Neural progenitor cell (in vitro differentiated cells): ENCODE measurements at regions not wholly inside any gene's neighbourhood (a gene's known extent, or its start where the extent isn't known, plus 50 kb on each side); places are given as distances from the start of the nearest gene placed in this dataset.

Source experiments
- DNase-seq: peaks from one replicate; pipeline ENCODE4 v3.0.0-alpha.2; 2016; ENCODE audit warnings: low spot score
- H2AFZ ChIP-seq: fragments of 200-600 bp; sonication (generic); replicated peaks from 2 replicates; pipeline ENCODE4 v1.6.1; 2016; ENCODE audit warnings: antibody characterized with exemption
- H3F3A ChIP-seq: fragments of 200-600 bp; sonication (generic); 2 replicates; pipeline ENCODE4 v1.6.1; 2016; ENCODE audit warnings: antibody characterized with exemption, low read depth
- H3K27ac ChIP-seq: fragments of 200-600 bp; sonication (generic); 2 replicates; pipeline ENCODE4 v1.5.1; 2016; ENCODE audit warnings: mild to moderate bottlenecking
- H3K27me3 ChIP-seq: fragments of 200-600 bp; sonication (generic); 2 replicates; pipeline ENCODE4 v1.6.1; 2016; ENCODE audit warnings: mild to moderate bottlenecking, moderate library complexity
- H3K36me3 ChIP-seq: fragments of 200-600 bp; sonication (generic); 2 replicates; pipeline ENCODE4 v1.5.1; 2016
- H3K4me1 ChIP-seq: fragments of 200-600 bp; sonication (generic); 2 replicates; pipeline ENCODE4 v1.6.1; 2016; ENCODE audit warnings: mixed run types
- H3K4me2 ChIP-seq: fragments of 200-600 bp; sonication (generic); 2 replicates; pipeline ENCODE4 v1.6.1; 2016
- H3K4me3 ChIP-seq: fragments of 200-600 bp; sonication (generic); 2 replicates; pipeline ENCODE4 v1.5.1; 2016
- H3K79me2 ChIP-seq: fragments of 200-600 bp; sonication (generic); 2 replicates; pipeline ENCODE4 v1.6.1; 2016; ENCODE audit warnings: low read depth
- H3K9ac ChIP-seq: fragments of 200-600 bp; sonication (generic); 2 replicates; pipeline ENCODE4 v1.6.1; 2016
- H3K9me3 ChIP-seq: fragments of 200-600 bp; sonication (generic); 2 replicates; pipeline ENCODE4 v1.5.1; 2016; ENCODE audit warnings: low read depth
- H4K20me1 ChIP-seq: fragments of 200-600 bp; sonication (generic); 2 replicates; pipeline ENCODE4 v1.6.1; 2016; ENCODE audit warnings: low read depth
- H3K27ac Mint-ChIP-seq: 3 replicates; pipeline ENCODE4 v1.8.0; 2021; ENCODE audit warnings: mixed read lengths
- H3K27me3 Mint-ChIP-seq: 2 replicates; pipeline ENCODE4 v1.8.0; 2022; ENCODE audit warnings: low read depth, mild to moderate bottlenecking, inconsistent platforms, moderate library complexity, mixed read lengths; ENCODE audit not compliant: insufficient read depth
- H3K36me3 Mint-ChIP-seq: 3 replicates; pipeline ENCODE4 v1.8.0; 2021; ENCODE audit warnings: mixed read lengths
- H3K4me1 Mint-ChIP-seq: 3 replicates; pipeline ENCODE4 v1.8.0; 2021; ENCODE audit warnings: mixed read lengths
- H3K4me3 Mint-ChIP-seq: 3 replicates; pipeline ENCODE4 v1.8.0; 2021; ENCODE audit warnings: mild to moderate bottlenecking, moderate library complexity, mixed read lengths
- H3K9me3 Mint-ChIP-seq: 3 replicates; pipeline ENCODE4 v1.8.0; 2020; ENCODE audit warnings: mixed read lengths
- EZH2 ChIP-seq: fragments of 200-600 bp; sonication (generic); IDR thresholded peaks from 2 replicates; pipeline ENCODE4 v1.6.1; 2017; ENCODE audit warnings: antibody characterized with exemption, mild to moderate bottlenecking, moderate library complexity
- EZH2phosphoT487 ChIP-seq: fragments of 200-600 bp; sonication (generic); IDR thresholded peaks from 2 replicates; pipeline ENCODE4 v1.6.1; 2017; ENCODE audit warnings: antibody characterized with exemption
- TF ChIP-seq, protein P1 (sequence below): fragments of 200-600 bp; sonication (generic); IDR thresholded peaks from 2 replicates; pipeline ENCODE4 v1.5.1; 2017; ENCODE audit warnings: antibody characterized with exemption, mild to moderate bottlenecking

DNA sequence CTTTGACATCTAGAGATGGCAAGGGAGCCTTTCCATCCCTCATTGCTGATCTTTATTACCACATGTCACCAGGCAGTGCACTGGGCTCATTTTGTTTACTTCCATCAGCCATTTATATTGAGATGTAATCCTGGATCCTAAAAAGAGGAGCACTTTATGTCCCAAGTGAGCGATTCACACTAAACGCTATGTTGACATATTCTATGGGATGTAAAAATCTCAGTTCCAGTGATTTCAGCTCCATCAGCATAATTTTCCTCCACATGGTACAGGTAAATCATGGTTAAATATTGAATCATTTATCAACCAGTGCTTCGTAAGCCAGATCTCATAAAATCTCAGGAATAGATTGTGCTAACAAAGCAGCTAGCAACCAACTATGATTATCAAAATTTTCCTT, 634.8 kb upstream of the PLXNA2 start:
- H3K9me3 Mint-ChIP-seq, result no peaks in the 10 kb centered on the region
- Histone ChIP-seq H3F3A (no peaks in the 10 kb centered on the region), H3K27me3 (no peaks in the 10 kb centered on the region), H3K4me2 (no peak overlapping the region), H3K4me1 (no peaks in the 10 kb centered on the region), H3K9me3 (no peaks in the 10 kb centered on the region), H3K4me3 (no peak overlapping the region), H3K36me3 (no peaks in the 10 kb centered on the region), H2AFZ (no peak overlapping the region), H3K79me2 (no peaks in the 10 kb centered on the region), H3K27ac (no peak overlapping the region), H3K9ac (no peak overlapping the region), H4K20me1 (no peaks in the 10 kb centered on the region)
- no peak for DNase-seq
- H3K27ac Mint-ChIP-seq, result no peak overlapping the region
- peaks cover 6% of the 10 kb centered on the region for H3K27me3 Mint-ChIP-seq
- H3K4me3 Mint-ChIP-seq, result no peak overlapping the region
- H3K4me1 Mint-ChIP-seq, result no peaks in the 10 kb centered on the region
- no peaks in the 10 kb centered on the region for H3K36me3 Mint-ChIP-seq
- TF ChIP-seq, protein P1, sequence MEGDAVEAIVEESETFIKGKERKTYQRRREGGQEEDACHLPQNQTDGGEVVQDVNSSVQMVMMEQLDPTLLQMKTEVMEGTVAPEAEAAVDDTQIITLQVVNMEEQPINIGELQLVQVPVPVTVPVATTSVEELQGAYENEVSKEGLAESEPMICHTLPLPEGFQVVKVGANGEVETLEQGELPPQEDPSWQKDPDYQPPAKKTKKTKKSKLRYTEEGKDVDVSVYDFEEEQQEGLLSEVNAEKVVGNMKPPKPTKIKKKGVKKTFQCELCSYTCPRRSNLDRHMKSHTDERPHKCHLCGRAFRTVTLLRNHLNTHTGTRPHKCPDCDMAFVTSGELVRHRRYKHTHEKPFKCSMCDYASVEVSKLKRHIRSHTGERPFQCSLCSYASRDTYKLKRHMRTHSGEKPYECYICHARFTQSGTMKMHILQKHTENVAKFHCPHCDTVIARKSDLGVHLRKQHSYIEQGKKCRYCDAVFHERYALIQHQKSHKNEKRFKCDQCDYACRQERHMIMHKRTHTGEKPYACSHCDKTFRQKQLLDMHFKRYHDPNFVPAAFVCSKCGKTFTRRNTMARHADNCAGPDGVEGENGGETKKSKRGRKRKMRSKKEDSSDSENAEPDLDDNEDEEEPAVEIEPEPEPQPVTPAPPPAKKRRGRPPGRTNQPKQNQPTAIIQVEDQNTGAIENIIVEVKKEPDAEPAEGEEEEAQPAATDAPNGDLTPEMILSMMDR, result no peak
- TF ChIP-seq EZH2 (no peak), EZH2phosphoT487 (no peak)

- no peak overlapping the region for H3K9ac ChIP-seq
- no peaks in the 10 kb centered on the region for H3F3A ChIP-seq
- no peak for DNase-seq
- no peaks in the 10 kb centered on the region for H4K20me1 ChIP-seq
- H3K79me2 ChIP-seq, result no peaks in the 10 kb centered on the region
- H3K36me3 Mint-ChIP-seq, result no peaks in the 10 kb centered on the region
- no peaks in the 10 kb centered on the region for H3K9me3 Mint-ChIP-seq
- no peaks in the 10 kb centered on the region for H3K27me3 ChIP-seq
- H2AFZ ChIP-seq, result peak overlapping the region; percentile 40
- H3K4me2 ChIP-seq, result no peak overlapping the region
- H3K27ac Mint-ChIP-seq, result no peak overlapping the region
- H3K4me1 ChIP-seq, result no peaks in the 10 kb centered on the region
- peaks cover 10% of the 10 kb centered on the region for H3K27me3 Mint-ChIP-seq
- H3K4me1 Mint-ChIP-seq, result no peaks in the 10 kb centered on the region
- H3K9me3 ChIP-seq, result no peaks in the 10 kb centered on the region
- no peak overlapping the region for H3K4me3 ChIP-seq
- H3K36me3 ChIP-seq, result no peaks in the 10 kb centered on the region
- no peak overlapping the region for H3K27ac ChIP-seq
- no peak for TF ChIP-seq EZH2phosphoT487
- TF ChIP-seq EZH2, result no peak
- TF ChIP-seq, protein P1, result no peak
- no peak overlapping the region for H3K4me3 Mint-ChIP-seq
These were observed 636.4 kb upstream of the PLXNA2 start for GRCh38 chr1:208880433-208881100.

DNA sequence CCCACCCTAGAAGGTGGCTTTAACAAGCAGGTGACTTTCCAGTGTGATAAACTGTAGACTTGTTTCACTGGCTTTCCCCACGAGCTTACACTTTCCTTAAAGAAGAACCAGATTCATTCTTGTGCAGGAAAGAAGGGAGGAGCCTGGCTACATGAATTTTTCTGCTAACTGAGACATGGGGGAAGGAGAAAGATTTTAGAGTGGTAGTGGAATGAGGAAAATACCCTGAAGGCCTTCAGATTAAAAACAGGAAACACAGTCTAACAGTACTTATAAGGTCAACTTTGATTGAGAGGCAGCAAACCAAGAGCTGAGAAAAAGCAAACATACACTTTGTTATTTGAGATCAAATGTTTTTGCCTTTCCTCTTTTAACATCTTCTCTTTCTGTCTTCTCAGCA, 640.9 kb upstream of the PLXNA2 start:
- no peak overlapping the region for H3K9ac ChIP-seq
- no peak overlapping the region for H3K4me3 ChIP-seq
- no peaks in the 10 kb centered on the region for H3K36me3 ChIP-seq
- Mint-ChIP-seq H3K4me1 (no peaks in the 10 kb centered on the region), H3K27ac (no peak overlapping the region), H3K9me3 (no peaks in the 10 kb centered on the region), H3K4me3 (no peak overlapping the region), H3K36me3 (no peaks in the 10 kb centered on the region), H3K27me3 (peaks cover 6% of the 10 kb centered on the region)
- H3F3A ChIP-seq, result no peaks in the 10 kb centered on the region
- H3K9me3 ChIP-seq, result no peaks in the 10 kb centered on the region
- no peaks in the 10 kb centered on the region for H4K20me1 ChIP-seq
- H2AFZ ChIP-seq, result no peak overlapping the region
- no peaks in the 10 kb centered on the region for H3K4me1 ChIP-seq
- DNase-seq, result no peak
- no peak overlapping the region for H3K27ac ChIP-seq
- TF ChIP-seq EZH2phosphoT487, result no peak
- TF ChIP-seq EZH2, result no peak
- TF ChIP-seq, protein P1, result no peak
- no peaks in the 10 kb centered on the region for H3K27me3 ChIP-seq
- H3K4me2 ChIP-seq, result no peak overlapping the region
- no peaks in the 10 kb centered on the region for H3K79me2 ChIP-seq
